Common myeloid progenitor, CD34-positive (primary cell): ENCODE measurements at regions not wholly inside any gene's neighbourhood (a gene's known extent, or its start where the extent isn't known, plus 50 kb on each side); places are given as distances from the start of the nearest gene placed in this dataset.
"Not testable (repeated sequence)": the region's sequence is repeated elsewhere in the genome, so short reads cannot be mapped to it uniquely, and the experiment has no call there.

Source experiments
- CTCF ChIA-PET: fragments of 350-600 bp; sonication (Branson Sonifier 250); formaldehyde crosslinking; loops from one replicate; lab custom pipeline; 2021; ENCODE audit warnings: antibody characterized with exemption; lab: Charles Lee
- POLR2A ChIA-PET: fragments of 350-600 bp; sonication (Branson Sonifier 250); formaldehyde crosslinking; loops from one replicate; lab custom pipeline; 2021; ENCODE audit warnings: antibody characterized with exemption; lab: Charles Lee
- DNase-seq, 3 donors: peaks; one replicate each; pipeline versions ENCODE4 v3.0.0 to v3.0.0-alpha.2; 2013
- H3K27ac ChIP-seq, 2 experiments: 1 replicate in 1 of 2; 2 replicates in 1 of 2; pipeline ENCODE4 v1.7.0; 2013; ENCODE audit warnings: inconsistent platforms in 2 of 2, low read length in 2 of 2, mild to moderate bottlenecking in 2 of 2, low read depth in 1 of 2, moderate library complexity in 1 of 2; ENCODE audit not compliant: severe bottlenecking in 2 of 2, insufficient read depth in 1 of 2, poor library complexity in 1 of 2
- H3K27me3 ChIP-seq, 5 experiments: replicated peaks in 2 of 5; 1 replicate in 3 of 5; 2 replicates in 2 of 5; pipeline versions ENCODE4 v1.6.1 to v1.7.0; 2013; ENCODE audit warnings: low read length in 4 of 5, mild to moderate bottlenecking in 2 of 5, moderate library complexity in 2 of 5, inconsistent platforms in 1 of 5; ENCODE audit not compliant: insufficient read depth in 5 of 5, control insufficient read depth in 4 of 5
- H3K36me3 ChIP-seq, 4 experiments: 1 replicate in 2 of 4; 2 replicates in 2 of 4; pipeline versions ENCODE4 v1.6.1 to v1.7.0; 2013; ENCODE audit warnings: low read length in 3 of 4, control low read depth in 1 of 4, mild to moderate bottlenecking in 1 of 4; ENCODE audit not compliant: control insufficient read depth in 4 of 4, insufficient read depth in 4 of 4
- H3K4me1 ChIP-seq, 4 experiments: 1 replicate in 3 of 4; 2 replicates in 1 of 4; pipeline versions ENCODE4 v1.6.1 to v1.7.1; 2013; ENCODE audit warnings: low read length in 3 of 4, mild to moderate bottlenecking in 3 of 4, control low read depth in 1 of 4, inconsistent platforms in 1 of 4, moderate library complexity in 1 of 4; ENCODE audit not compliant: control insufficient read depth in 4 of 4, insufficient read depth in 4 of 4; ENCODE audit errors: control extremely low read depth in 1 of 4
- H3K4me3 ChIP-seq, 7 experiments: 1 replicate in 4 of 7; 2 replicates in 3 of 7; pipeline versions ENCODE4 v1.5.1 to v1.7.0; 2013; ENCODE audit warnings: mild to moderate bottlenecking in 7 of 7, low read length in 6 of 7, moderate library complexity in 6 of 7, inconsistent platforms in 2 of 7, low read depth in 2 of 7, control low read depth in 1 of 7; ENCODE audit not compliant: insufficient read depth in 4 of 7, control insufficient read depth in 1 of 7; ENCODE audit errors: extremely low read depth in 1 of 7
- H3K9me3 ChIP-seq, 5 experiments: 1 replicate in 4 of 5; 2 replicates in 1 of 5; pipeline versions ENCODE4 v1.6.1 to v1.7.1; 2013; ENCODE audit warnings: low read length in 4 of 5, mild to moderate bottlenecking in 2 of 5, inconsistent platforms in 1 of 5, low read depth in 1 of 5, moderate library complexity in 1 of 5; ENCODE audit not compliant: control insufficient read depth in 4 of 5, insufficient read depth in 2 of 5; ENCODE audit errors: control extremely low read depth in 1 of 5
- WGBS: methylation state at CpG from one replicate; pipeline ENCODE4 v1.1.5; 2013; ENCODE audit not compliant: insufficient coverage; 5-methylcytosine and 5-hydroxymethylcytosine counted together

GRCh38 chr6:148635070-148635743 lies 111.6 kb upstream of the UST start:
- ChIA-PET CTCF (no interaction called here), POLR2A (no interaction called here)
- no peak overlapping the region for H3K4me3 ChIP-seq
- H3K36me3 ChIP-seq, result no peaks in the 10 kb centered on the region
- DNase-seq, result no peak
- H3K4me1 ChIP-seq, result no peaks in the 10 kb centered on the region
- WGBS, result 100% methylated on average over 1 of the region's 1 CpG
- H3K27ac ChIP-seq, result no peak overlapping the region
- no peaks in the 10 kb centered on the region for H3K27me3 ChIP-seq
- H3K9me3 ChIP-seq, result no peaks in the 10 kb centered on the region

DNA sequence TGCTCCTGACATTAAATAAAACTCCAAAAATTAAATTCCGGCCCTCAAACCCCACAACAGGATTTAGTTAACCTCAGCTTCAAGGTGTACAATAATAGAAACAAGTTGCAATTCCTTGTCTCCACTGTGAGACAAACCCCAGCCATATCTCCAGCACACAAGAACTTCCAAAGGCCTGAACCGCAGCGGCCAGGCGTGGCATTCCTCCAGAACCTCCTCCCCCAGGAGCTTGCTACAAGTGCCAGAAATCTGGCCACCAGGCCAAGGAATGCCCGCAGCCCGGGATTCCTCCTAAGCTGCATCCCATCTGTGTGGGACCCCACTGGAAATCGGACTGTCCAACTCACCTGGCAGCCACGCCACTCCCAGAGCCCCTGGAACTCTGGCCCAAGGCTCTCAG lies 105.0 kb upstream of the UST start:
- H3K36me3 ChIP-seq, H3K4me3 ChIP-seq, DNase-seq, H3K27ac ChIP-seq, CTCF ChIA-PET, H3K27me3 ChIP-seq, POLR2A ChIA-PET, H3K9me3 ChIP-seq, H3K4me1 ChIP-seq: not testable (repeated sequence)
- WGBS, result 100% methylated on average over 1 of the region's 8 CpGs

- CTCF ChIA-PET, H3K27me3 ChIP-seq, H3K4me3 ChIP-seq, POLR2A ChIA-PET, H3K27ac ChIP-seq, DNase-seq, H3K9me3 ChIP-seq, H3K36me3 ChIP-seq, H3K4me1 ChIP-seq: not testable (repeated sequence)
- WGBS, result 94% methylated on average over 3 of the region's 5 CpGs
These were observed 103.6 kb upstream of the UST start for GRCh38 chr6:148643208-148643607.

DNA sequence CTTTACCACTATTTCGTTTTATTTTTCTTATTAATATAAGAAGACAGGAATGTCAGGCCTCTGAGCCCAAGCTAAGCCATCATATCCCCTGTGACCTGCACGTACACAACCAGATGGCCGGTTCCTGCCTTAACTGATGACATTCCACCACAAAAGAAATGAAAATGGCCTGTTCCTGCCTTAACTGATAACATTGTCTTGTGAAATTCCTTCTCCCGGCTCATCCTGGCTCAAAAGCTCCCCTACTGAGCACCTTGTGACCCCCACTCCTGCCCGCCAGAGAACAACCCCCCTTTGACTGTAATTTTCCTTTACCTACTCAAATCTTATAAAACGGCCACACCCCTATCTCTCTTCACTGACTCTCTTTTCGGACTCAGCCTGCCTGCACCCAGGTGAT lies 101.8 kb upstream of the UST start:
- H3K27ac ChIP-seq, H3K36me3 ChIP-seq, H3K9me3 ChIP-seq, POLR2A ChIA-PET, H3K4me3 ChIP-seq, H3K27me3 ChIP-seq, DNase-seq: not testable (repeated sequence)
- H3K4me1 ChIP-seq, result peaks cover 0 to 16% (median 5%) of the 10 kb centered on the region in 4 experiments
- 100% methylated on average over 3 of the region's 7 CpGs for WGBS
- CTCF ChIA-PET, result interaction anchor here (0.8 kb wide), 1 partner anchor 22 kb away, joined by 3 read pairs; no protein-coding TSS in a partner anchor

GRCh38 chr6:148648754-148649453 lies 97.9 kb upstream of the UST start:
- WGBS, result 29% methylated on average over 3 of the region's 4 CpGs
- peaks cover 0 to 6% (median 1%) of the 10 kb centered on the region in 5 experiments for H3K9me3 ChIP-seq
- no peak overlapping the region for H3K27ac ChIP-seq
- POLR2A ChIA-PET, result interaction anchor here (1.0 kb wide), 1 partner anchor 45 kb away, joined by 3 read pairs; no protein-coding TSS in a partner anchor
- H3K4me1 ChIP-seq, result peaks cover 0 to 16% (median 5%) of the 10 kb centered on the region in 4 experiments
- CTCF ChIA-PET, result interaction anchor here (0.7 to 1.3 kb wide), 2 partner anchors 38 to 51 kb away, joined by 3 to 4 read pairs; no protein-coding TSS in a partner anchor
- no peaks in the 10 kb centered on the region for H3K36me3 ChIP-seq
- peak in 2 of 3 donors; percentile 28 to 29 for DNase-seq
- H3K4me3 ChIP-seq, result no peak overlapping the region
- no peaks in the 10 kb centered on the region for H3K27me3 ChIP-seq

DNA sequence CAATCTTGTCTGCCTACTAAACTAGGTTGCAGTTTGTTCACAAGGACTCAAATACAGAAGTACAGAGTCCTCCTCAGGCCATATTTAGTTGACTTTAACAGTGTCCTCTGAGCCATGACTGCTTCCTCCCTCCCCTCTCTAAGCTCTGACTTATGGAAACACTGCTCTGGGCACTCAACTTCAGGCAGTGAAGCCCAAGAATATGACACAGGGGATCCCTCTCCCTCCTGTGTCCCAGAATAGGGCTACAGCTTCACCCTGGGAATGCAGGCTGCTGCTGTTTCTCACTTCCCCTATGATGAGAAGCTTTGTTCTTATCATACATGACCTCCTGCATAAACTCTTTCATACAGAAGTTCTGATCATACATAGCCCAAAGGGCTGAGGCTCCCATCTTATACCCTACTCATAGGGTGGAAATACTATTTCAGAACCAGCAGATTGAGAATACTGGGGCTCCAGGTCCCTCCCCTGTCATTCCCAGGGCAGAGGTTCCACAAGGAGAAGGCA lies 97.3 kb upstream of the UST start:
- DNase-seq, result no peak
- Histone ChIP-seq H3K4me1 (peaks cover 0 to 16% (median 5%) of the 10 kb centered on the region in 4 experiments), H3K27me3 (no peaks in the 10 kb centered on the region), H3K36me3 (no peaks in the 10 kb centered on the region), H3K9me3 (peaks cover 0 to 6% (median 3%) of the 10 kb centered on the region in 5 experiments), H3K27ac (no peak overlapping the region), H3K4me3 (no peak overlapping the region)
- CTCF ChIA-PET, result interaction anchor here (0.7 to 1.3 kb wide), 2 partner anchors 39 to 51 kb away, joined by 3 to 4 read pairs; no protein-coding TSS in a partner anchor
- POLR2A ChIA-PET, result interaction anchor here (1.0 kb wide), 1 partner anchor 44 kb away, joined by 3 read pairs; no protein-coding TSS in a partner anchor
